Activated CD4-positive, alpha-beta T cell treated with anti-CD3 and anti-CD28 coated beads, Interleukin-2, amount 50 U/mL, for 48 hours (primary cell): ENCODE measurements at regions not wholly inside any gene's neighbourhood (a gene's known extent, or its start where the extent isn't known, plus 50 kb on each side); places are given as distances from the start of the nearest gene placed in this dataset.

Experiments
- DNase-seq, 2 experiments: peaks; one replicate each; pipeline ENCODE4 v3.0.0-alpha.2; 2020

GRCh38 chr1:22246755-22247480 is 104.0 kb upstream of the WNT4 start:
- no peak for DNase-seq

- DNase-seq, result no peak
These were observed 104.8 kb upstream of the WNT4 start for GRCh38 chr1:22247527-22248245.

- DNase-seq, result no peak
These were observed 105.8 kb upstream of the WNT4 start for GRCh38 chr1:22248746-22249145.

GRCh38 chr1:22249928-22250680 is 107.2 kb upstream of the WNT4 start:
- DNase-seq, result no peak

- DNase-seq, result no peak
These were observed 107.8 kb upstream of the WNT4 start for GRCh38 chr1:22250724-22251123.

GRCh38 chr1:22252251-22252650 is 109.4 kb upstream of the WNT4 start:
- DNase-seq, result no peak

GRCh38 chr1:22253012-22253790 is 110.3 kb upstream of the WNT4 start:
- no peak for DNase-seq

GRCh38 chr1:22254756-22255155 is 111.9 kb upstream of the WNT4 start:
- no peak for DNase-seq

- DNase-seq, result no peak
These were observed 112.7 kb upstream of the WNT4 start for GRCh38 chr1:22255341-22256212.

- no peak for DNase-seq
These were observed 113.3 kb upstream of the WNT4 start for GRCh38 chr1:22256213-22256512.

GRCh38 chr1:22257290-22258275 is 114.7 kb upstream of the WNT4 start:
- DNase-seq, result no peak

GRCh38 chr1:22258698-22259097 is 115.8 kb upstream of the WNT4 start:
- no peak for DNase-seq

GRCh38 chr1:22259551-22260282 is 116.8 kb upstream of the WNT4 start:
- DNase-seq, result no peak

GRCh38 chr1:22260860-22261432 is 118.0 kb upstream of the WNT4 start:
- no peak for DNase-seq

- no peak for DNase-seq
These were observed 118.7 kb upstream of the WNT4 start for GRCh38 chr1:22261580-22261979.

GRCh38 chr1:22262583-22262982 is 119.7 kb upstream of the WNT4 start:
- no peak for DNase-seq

GRCh38 chr1:22263359-22263758 is 120.5 kb upstream of the WNT4 start:
- no peak for DNase-seq

- no peak for DNase-seq
These were observed 121.8 kb upstream of the WNT4 start for GRCh38 chr1:22264464-22265341.

- DNase-seq, result no peak
These were observed 123.2 kb upstream of the WNT4 start for GRCh38 chr1:22266141-22266540.
